HepG2 (cell line): ENCODE measurements at regions not wholly inside any gene's neighbourhood (a gene's known extent, or its start where the extent isn't known, plus 50 kb on each side); places are given as distances from the start of the nearest gene placed in this dataset.

Experiments
- ELK4 ChIP-seq: sonication (generic); formaldehyde crosslinking; IDR thresholded peaks from 2 replicates; pipeline ENCODE4 v1.9.0; 2021; ENCODE audit warnings: missing genetic modification reagents, borderline replicate concordance
- MTF1 ChIP-seq: sonication (generic); formaldehyde crosslinking; IDR thresholded peaks from 2 replicates; pipeline ENCODE4 v1.5.0; 2020; ENCODE audit warnings: missing genetic modification reagents
- MXI1 ChIP-seq: IDR thresholded peaks from 3 replicates; pipeline ENCODE4 v1.6.1; 2012; ENCODE audit warnings: low read depth, low read length, inconsistent platforms, borderline replicate concordance
- PBX2 ChIP-seq: IDR thresholded peaks from 2 replicates; pipeline ENCODE4 v1.6.1; 2016; ENCODE audit warnings: control low read depth

- TF ChIP-seq PBX2 (CRISPR knock-in tag): no peak
- TF ChIP-seq MXI1: no peak
- no peak for TF ChIP-seq ELK4 (CRISPR knock-in tag)
- TF ChIP-seq MTF1 (CRISPR knock-in tag): no peak
These were observed 367.8 kb upstream of the NUPR2 start for GRCh38 chr7:56483861-56484550.
